DND-41 (cell line): ENCODE measurements at regions not wholly inside any gene's neighbourhood (a gene's known extent, or its start where the extent isn't known, plus 50 kb on each side); places are given as distances from the start of the nearest gene placed in this dataset.

ENCODE experiments used
- ATAC-seq: fragments of 200-7000 bp; cut with Tn5 transposase; 3 replicates; pipeline ENCODE4 v1.9.1; 2021; ENCODE audit warnings: low read depth; ENCODE audit not compliant: insufficient read depth
- DNase-seq: peaks from one replicate; pipeline ENCODE4 v3.0.0-alpha.2; 2020
- H2AFZ ChIP-seq: 2 replicates; pipeline ENCODE4 v1.6.0; 2012; ENCODE audit warnings: low read depth, low read length
- H3K27ac ChIP-seq: 2 replicates; pipeline ENCODE4 v1.5.1; 2012; ENCODE audit warnings: low read length, inconsistent platforms
- H3K27me3 ChIP-seq: fragments of 200-600 bp; sonication (generic); 2 replicates; pipeline ENCODE4 v1.6.0; 2012; ENCODE audit warnings: low read length, mild to moderate bottlenecking, inconsistent platforms; ENCODE audit not compliant: insufficient read depth, poor library complexity
- H3K36me3 ChIP-seq: 2 replicates; pipeline ENCODE4 v1.5.1; 2012; ENCODE audit warnings: low read length, inconsistent platforms; ENCODE audit not compliant: insufficient read depth
- H3K4me1 ChIP-seq: 2 replicates; pipeline ENCODE4 v1.5.1; 2012; ENCODE audit warnings: mild to moderate bottlenecking, low read length; ENCODE audit not compliant: insufficient read depth
- H3K4me2 ChIP-seq: 2 replicates; pipeline ENCODE4 v1.6.0; 2012; ENCODE audit warnings: mild to moderate bottlenecking, moderate library complexity, low read length, inconsistent platforms; ENCODE audit not compliant: insufficient read depth
- H3K4me3 ChIP-seq, 2 experiments: fragments of 200-600 bp in 1 of 2; shearing (Covaris generic) in 1 of 2; 2 replicates each; pipeline ENCODE4 v1.5.1; 2012 to 2016; ENCODE audit warnings: inconsistent platforms in 2 of 2, low read length in 2 of 2, mild to moderate bottlenecking in 2 of 2, low read depth in 1 of 2, moderate library complexity in 1 of 2
- H3K79me2 ChIP-seq: 2 replicates; pipeline ENCODE4 v1.6.0; 2012; ENCODE audit warnings: low read length, inconsistent platforms; ENCODE audit not compliant: insufficient read depth
- H3K9ac ChIP-seq: 2 replicates; pipeline ENCODE4 v1.6.0; 2012; ENCODE audit warnings: low read depth, mild to moderate bottlenecking, inconsistent platforms, low read length, moderate library complexity
- H3K9me3 ChIP-seq: 2 replicates; pipeline ENCODE4 v1.5.1; 2012; ENCODE audit warnings: low read length, moderate library complexity, mild to moderate bottlenecking, inconsistent platforms; ENCODE audit not compliant: insufficient read depth, severe bottlenecking
- H4K20me1 ChIP-seq: 2 replicates; pipeline ENCODE4 v1.6.0; 2012; ENCODE audit warnings: low read length; ENCODE audit not compliant: insufficient read depth
- CTCF ChIP-seq: IDR thresholded peaks from 2 replicates; pipeline ENCODE4 v1.5.1; 2012; ENCODE audit warnings: borderline replicate concordance, low read length, moderate library complexity, mild to moderate bottlenecking; ENCODE audit not compliant: poor library complexity, severe bottlenecking; ENCODE audit errors: extremely low read depth
- EZH2 ChIP-seq: IDR thresholded peaks from 3 replicates; pipeline ENCODE4 v1.6.1; 2012; ENCODE audit warnings: borderline replicate concordance, low read depth, mild to moderate bottlenecking, moderate library complexity, low read length, inconsistent platforms; ENCODE audit not compliant: severe bottlenecking

GRCh38 chr11:33643167-33643824 lies 57.3 kb downstream of the C11orf91 start:
- H3K4me2 ChIP-seq, result no peak overlapping the region
- TF ChIP-seq EZH2 (no peak), CTCF (no peak)

GRCh38 chr11:33642461-33643166 lies 58.0 kb downstream of the C11orf91 start:
- no peak for TF ChIP-seq EZH2
- no peak for TF ChIP-seq CTCF
- no peak overlapping the region for H2AFZ ChIP-seq
- H3K4me2 ChIP-seq, result no peak overlapping the region
- ATAC-seq, result no peak
- H3K4me3 ChIP-seq, result no peak overlapping the region
- no peaks in the 10 kb centered on the region for H3K27me3 ChIP-seq
- H4K20me1 ChIP-seq, result no peaks in the 10 kb centered on the region
- no peak overlapping the region for H3K9ac ChIP-seq
- H3K79me2 ChIP-seq, result no peaks in the 10 kb centered on the region
- no peaks in the 10 kb centered on the region for H3K36me3 ChIP-seq
- H3K27ac ChIP-seq, result no peak overlapping the region
- DNase-seq, result no peak
- H3K4me1 ChIP-seq, result no peaks in the 10 kb centered on the region
- H3K9me3 ChIP-seq, result no peaks in the 10 kb centered on the region

More at GRCh38 chr11:33643167-33643824, 57.3 kb downstream of the C11orf91 start:
- H3K79me2 ChIP-seq, result no peaks in the 10 kb centered on the region
- H3K9ac ChIP-seq, result no peak overlapping the region
- H3K9me3 ChIP-seq, result no peaks in the 10 kb centered on the region
- no peak overlapping the region for H3K4me3 ChIP-seq
- no peak overlapping the region for H2AFZ ChIP-seq
- H3K27ac ChIP-seq, result no peak overlapping the region
- no peaks in the 10 kb centered on the region for H3K27me3 ChIP-seq
- H4K20me1 ChIP-seq, result no peaks in the 10 kb centered on the region
- DNase-seq (no peak), ATAC-seq (no peak)
- H3K36me3 ChIP-seq, result no peaks in the 10 kb centered on the region
- no peaks in the 10 kb centered on the region for H3K4me1 ChIP-seq

- no peak for TF ChIP-seq EZH2
- no peak for TF ChIP-seq CTCF
- Histone ChIP-seq H3K27ac (no peak overlapping the region), H3K9ac (no peak overlapping the region), H3K9me3 (no peaks in the 10 kb centered on the region), H3K4me1 (no peaks in the 10 kb centered on the region), H3K79me2 (no peaks in the 10 kb centered on the region), H4K20me1 (no peaks in the 10 kb centered on the region), H3K36me3 (no peaks in the 10 kb centered on the region), H3K27me3 (no peaks in the 10 kb centered on the region), H3K4me3 (no peak overlapping the region), H2AFZ (no peak overlapping the region), H3K4me2 (no peak overlapping the region)
- ATAC-seq (no peak), DNase-seq (no peak)
Measured at GRCh38 chr11:33640730-33641371, 59.8 kb downstream of the C11orf91 start.
